Hepatocyte (in vitro differentiated cells): ENCODE measurements at regions not wholly inside any gene's neighbourhood (a gene's known extent, or its start where the extent isn't known, plus 50 kb on each side); places are given as distances from the start of the nearest gene placed in this dataset.

Experiments
- EZH2 ChIP-seq: fragments of 200-600 bp; sonication (generic); IDR thresholded peaks from 2 replicates; pipeline ENCODE4 v1.6.1; 2016; ENCODE audit warnings: antibody characterized with exemption, mild to moderate bottlenecking, borderline replicate concordance
- EZH2phosphoT487 ChIP-seq: fragments of 200-600 bp; sonication (generic); IDR thresholded peaks from one replicate; pipeline ENCODE4 v1.6.1; 2018; ENCODE audit warnings: antibody characterized with exemption, mild to moderate bottlenecking, low read depth, moderate library complexity; ENCODE audit not compliant: unreplicated experiment, severe bottlenecking
- TF ChIP-seq, protein P1 (sequence below): fragments of 200-600 bp; sonication (generic); IDR thresholded peaks from 2 replicates; pipeline ENCODE4 v1.5.1; 2016; ENCODE audit warnings: antibody characterized with exemption, mild to moderate bottlenecking; ENCODE audit not compliant: poor library complexity

- TF ChIP-seq, protein P1, sequence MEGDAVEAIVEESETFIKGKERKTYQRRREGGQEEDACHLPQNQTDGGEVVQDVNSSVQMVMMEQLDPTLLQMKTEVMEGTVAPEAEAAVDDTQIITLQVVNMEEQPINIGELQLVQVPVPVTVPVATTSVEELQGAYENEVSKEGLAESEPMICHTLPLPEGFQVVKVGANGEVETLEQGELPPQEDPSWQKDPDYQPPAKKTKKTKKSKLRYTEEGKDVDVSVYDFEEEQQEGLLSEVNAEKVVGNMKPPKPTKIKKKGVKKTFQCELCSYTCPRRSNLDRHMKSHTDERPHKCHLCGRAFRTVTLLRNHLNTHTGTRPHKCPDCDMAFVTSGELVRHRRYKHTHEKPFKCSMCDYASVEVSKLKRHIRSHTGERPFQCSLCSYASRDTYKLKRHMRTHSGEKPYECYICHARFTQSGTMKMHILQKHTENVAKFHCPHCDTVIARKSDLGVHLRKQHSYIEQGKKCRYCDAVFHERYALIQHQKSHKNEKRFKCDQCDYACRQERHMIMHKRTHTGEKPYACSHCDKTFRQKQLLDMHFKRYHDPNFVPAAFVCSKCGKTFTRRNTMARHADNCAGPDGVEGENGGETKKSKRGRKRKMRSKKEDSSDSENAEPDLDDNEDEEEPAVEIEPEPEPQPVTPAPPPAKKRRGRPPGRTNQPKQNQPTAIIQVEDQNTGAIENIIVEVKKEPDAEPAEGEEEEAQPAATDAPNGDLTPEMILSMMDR: no peak
- TF ChIP-seq EZH2 (no peak), EZH2phosphoT487 (no peak)
These were observed 301.7 kb upstream of the TRAM1L1 start for GRCh38 chr4:117387072-117387471.
